GM18858 (cell line): ENCODE measurements at regions not wholly inside any gene's neighbourhood (a gene's known extent, or its start where the extent isn't known, plus 50 kb on each side); places are given as distances from the start of the nearest gene placed in this dataset.

Source experiments
- ATAC-seq: cut with Tn5 transposase; IDR thresholded peaks from one replicate; pipeline ENCODE4 v1.9.1; 2021; ENCODE audit not compliant: unreplicated experiment

DNA sequence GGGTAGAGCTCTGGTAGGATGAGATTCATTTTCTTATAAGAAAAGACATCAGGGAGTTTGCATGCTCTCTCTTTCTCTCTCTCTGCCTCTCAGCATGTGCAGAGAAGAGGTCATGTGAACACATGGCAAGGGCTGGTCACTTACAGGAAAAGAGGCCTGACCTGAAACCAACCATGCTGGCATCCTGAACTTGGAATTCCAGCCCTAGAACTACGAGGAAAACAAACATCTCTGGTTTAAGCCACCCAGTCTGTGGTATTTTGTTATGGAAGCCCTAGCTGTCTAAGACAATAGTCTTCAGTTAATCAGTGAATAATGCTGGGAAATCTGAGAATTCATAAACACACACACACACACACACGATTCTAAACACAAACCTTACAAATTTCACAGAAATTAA, 1104.2 kb upstream of the LRRN3 start:
- ATAC-seq: no peak

DNA sequence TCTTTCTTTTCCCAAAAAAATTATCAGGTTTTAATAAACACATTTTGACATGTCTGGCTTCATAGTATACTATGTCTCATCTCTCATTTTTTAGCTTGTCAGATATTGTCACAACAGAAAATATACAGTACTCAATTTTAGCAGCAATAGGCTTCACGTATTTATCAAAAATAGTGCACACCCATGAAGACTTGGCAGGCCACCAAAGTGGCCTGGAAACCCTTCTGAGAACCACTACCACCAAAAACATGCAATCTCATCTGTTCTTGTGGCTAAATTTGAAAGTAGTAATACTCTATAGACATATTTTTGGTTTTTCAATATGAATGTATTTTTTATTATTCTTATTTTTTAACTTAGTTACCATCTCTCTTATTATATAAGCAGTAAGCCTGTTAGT, 1094.5 kb upstream of the LRRN3 start:
- no peak for ATAC-seq

DNA sequence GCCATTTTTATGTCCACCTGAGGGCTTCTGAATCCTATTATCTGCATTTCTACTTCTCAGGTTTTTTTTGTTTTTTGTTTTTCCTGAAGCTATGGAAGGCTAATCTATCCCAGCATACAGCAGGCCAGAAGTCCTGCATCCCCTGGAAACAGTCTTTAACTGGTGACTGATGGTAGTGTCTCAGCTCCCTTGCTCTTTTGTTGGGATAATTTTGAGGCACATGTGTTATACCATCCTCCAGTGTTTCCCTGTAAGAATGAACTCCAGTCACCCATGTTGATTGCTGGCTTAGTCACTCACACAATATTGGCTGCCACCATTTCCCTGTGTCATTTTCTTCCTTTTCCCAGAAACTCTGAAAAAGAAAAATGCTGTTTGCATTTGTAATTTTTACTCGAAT, 1094.0 kb upstream of the LRRN3 start:
- no peak for ATAC-seq

GRCh38 chr7:109997837-109998236, 1093.1 kb upstream of the LRRN3 start:
- ATAC-seq: no peak

GRCh38 chr7:110001254-110001938, 1089.5 kb upstream of the LRRN3 start:
- no peak for ATAC-seq

- ATAC-seq: no peak
Measured at GRCh38 chr7:110003827-110004226, 1087.1 kb upstream of the LRRN3 start.

DNA sequence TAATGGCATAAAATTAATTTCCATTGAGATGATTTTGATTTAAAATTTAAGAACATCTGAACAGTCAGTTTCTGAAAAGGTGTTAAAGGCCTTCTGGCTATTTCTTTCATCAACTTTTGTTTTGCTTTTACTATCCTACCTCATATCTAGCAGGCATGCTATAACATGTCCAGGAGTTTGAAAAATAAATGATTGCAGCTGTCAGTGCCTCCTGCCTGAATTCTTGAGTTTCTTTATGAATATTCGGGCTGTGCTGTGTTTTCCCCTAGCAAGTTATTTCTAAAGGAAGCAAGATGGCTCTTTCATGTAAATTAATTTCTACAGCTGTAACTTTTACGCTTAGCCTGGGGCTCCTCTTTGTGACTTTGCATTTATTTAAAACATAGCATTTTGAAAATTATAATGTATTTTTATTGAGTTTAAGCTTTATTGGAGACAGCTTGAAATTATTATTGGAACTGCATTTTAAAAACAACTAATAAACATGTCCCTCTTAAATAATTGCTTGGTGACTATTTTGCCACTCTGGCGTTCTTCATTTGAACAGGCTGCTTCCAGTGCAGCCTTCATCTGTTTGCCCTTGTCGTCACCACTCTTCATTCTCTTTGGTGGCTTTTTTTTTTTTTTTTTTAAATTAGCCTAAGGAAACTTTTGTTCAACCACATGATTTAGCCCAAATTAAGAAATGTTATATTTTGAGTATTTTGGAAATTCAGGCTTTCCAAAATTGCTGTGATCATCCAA, 1083.4 kb upstream of the LRRN3 start:
- ATAC-seq: peak; percentile 49

DNA sequence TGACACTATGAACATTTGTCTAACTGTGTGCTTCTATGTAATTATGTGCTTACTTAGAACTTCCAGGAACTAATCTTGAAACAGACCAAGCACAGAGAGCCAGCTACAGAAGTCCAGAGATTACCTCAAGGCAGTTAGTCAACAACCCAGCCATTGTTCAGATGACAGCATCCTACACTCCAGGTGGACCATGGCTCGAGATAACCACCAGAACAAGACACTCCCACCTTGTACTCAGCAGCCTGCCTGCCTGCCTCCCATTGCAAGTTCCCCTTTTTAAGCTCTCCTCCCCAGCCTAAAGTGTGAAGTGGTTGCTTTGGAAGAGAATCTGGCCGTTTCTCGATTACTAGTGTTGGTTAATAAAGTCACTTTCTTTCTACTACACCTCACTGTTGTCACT, 1080.6 kb upstream of the LRRN3 start:
- ATAC-seq: no peak

- no peak for ATAC-seq
Measured at GRCh38 chr7:110017405-110017804, 1073.5 kb upstream of the LRRN3 start.

DNA sequence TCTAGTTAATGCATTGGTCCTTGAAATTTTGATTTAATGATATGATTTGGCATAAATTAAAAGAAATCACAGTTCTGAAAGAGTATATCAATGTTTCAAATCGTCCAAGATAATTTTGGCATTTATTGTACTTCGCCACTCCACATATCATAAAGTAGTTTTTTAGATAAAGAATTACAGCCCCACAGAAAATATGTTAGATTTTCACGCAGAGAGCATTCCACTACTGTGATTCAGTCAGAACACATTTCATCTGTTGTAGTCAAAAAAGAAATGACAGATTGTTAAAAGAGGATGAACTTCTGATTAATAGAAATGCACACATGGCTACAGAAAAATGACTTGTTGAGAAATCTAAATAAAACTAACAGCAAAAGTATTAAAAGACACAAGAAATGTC, 1063.5 kb upstream of the LRRN3 start:
- ATAC-seq: no peak

DNA sequence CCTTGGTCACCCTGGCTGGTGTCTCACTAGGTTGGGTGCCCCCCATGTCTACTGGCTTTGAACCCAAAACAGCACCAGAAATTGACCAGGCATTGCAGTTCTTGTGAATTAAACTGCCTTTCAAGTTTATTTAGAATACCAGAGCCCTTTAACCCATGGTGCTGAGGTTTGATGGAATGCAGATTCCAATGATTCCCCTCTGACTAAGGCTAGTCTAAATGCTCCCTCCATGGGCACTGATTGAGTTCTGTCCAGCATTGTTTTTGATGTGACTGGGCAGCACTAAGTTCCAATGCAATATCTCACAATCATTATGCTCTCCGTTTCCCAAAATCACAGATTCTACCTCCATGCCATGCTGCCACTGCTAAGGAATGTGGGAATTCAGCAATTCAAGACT, 1047.4 kb upstream of the LRRN3 start:
- no peak for ATAC-seq

GRCh38 chr7:110050785-110051184, 1040.1 kb upstream of the LRRN3 start:
- no peak for ATAC-seq

DNA sequence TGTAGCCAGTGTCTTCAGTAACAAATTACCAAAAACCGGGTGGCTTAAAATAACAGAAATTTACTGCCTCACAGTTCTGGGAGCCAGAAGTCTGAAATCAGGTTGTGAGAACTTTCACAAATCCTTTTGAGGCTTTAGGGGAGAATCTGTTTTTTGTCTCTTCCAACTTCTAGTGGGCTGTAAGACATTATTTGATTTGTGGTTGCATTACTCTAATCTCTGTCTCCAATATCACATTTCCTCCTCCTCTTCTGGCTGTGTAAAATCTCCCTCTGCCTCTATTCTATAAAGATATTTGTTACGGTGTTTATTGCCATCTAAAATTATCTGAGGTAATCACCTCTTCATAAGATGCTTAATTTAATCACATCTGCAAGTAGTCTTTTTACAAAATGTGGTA, 1039.6 kb upstream of the LRRN3 start:
- ATAC-seq: no peak

- ATAC-seq: no peak
Measured at GRCh38 chr7:110056331-110056730, 1034.6 kb upstream of the LRRN3 start.

DNA sequence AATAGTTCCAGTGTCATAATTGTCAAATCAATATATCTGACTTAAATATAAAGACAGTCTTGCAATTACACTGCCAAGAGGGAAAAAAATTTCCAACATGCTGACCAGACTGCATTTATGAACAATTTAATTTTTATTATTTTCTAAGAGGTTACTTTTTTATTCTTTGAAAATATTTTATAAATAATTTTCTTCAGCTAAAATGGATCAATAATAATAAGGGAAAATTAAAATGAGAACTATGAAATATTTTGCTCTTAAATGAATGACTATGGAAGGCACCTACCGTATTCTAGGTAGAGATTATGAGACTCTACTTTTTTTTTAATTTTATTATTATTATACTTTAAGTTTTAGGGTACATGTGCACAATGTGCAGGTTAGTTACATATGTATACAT, 1032.5 kb upstream of the LRRN3 start:
- ATAC-seq: no peak

- peak; percentile 82 for ATAC-seq
Measured at GRCh38 chr7:110061387-110061786, 1029.5 kb upstream of the LRRN3 start.

DNA sequence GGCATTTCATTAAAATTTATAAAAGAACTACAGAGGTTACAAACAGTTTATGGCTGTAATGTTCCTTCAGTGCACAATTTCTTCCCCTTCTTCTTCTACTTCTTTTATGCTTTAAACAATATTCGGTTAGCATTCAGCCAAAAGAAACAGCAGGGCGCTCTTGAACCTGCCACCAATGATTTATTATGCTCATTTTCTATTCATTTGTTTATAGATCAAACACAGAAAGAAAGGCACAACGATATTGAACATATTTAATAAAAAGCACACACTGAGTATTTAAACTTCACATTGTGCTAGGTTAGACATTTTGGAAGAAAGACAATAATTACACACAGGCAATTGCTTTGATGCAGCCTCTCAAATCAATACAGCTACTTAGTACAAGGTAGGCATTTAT, 1025.8 kb upstream of the LRRN3 start:
- ATAC-seq: no peak

DNA sequence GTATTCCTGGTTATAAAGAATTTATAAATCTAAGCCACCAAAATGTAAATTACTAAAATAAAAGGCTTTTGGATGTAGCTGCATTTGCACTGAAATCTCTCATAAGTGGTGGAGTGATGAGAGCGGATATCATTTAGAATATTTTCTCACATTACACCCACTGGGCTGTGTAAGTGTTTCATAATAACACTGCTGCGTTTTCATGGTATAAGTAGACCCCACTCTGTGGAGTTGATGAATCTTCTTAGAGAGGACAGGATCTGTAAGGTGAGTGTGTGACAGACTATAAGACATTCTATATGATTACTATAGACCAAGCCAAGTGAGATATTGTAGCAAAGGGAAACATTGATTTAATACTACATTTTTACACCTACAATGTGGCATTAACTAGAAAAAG, 1024.1 kb upstream of the LRRN3 start:
- no peak for ATAC-seq

- no peak for ATAC-seq
Measured at GRCh38 chr7:110071192-110071591, 1019.7 kb upstream of the LRRN3 start.

DNA sequence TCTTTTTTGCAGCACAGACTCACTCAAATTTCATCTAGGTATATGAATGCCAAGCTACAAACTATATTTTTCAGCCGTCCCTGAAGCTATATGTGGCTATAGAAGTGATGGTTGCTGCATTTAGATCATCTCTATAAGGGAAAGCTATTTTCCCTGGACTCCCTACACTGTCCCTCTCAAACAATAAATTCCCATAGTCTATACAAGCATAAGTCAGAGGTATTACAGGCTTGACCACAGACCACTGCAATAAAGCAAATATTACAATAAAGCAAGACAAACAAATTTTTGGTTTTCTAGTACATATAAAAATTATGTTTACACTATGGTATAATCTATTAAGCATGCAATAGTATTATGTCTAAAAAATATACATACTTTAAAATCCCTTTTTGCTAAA, 1015.5 kb upstream of the LRRN3 start:
- no peak for ATAC-seq

DNA sequence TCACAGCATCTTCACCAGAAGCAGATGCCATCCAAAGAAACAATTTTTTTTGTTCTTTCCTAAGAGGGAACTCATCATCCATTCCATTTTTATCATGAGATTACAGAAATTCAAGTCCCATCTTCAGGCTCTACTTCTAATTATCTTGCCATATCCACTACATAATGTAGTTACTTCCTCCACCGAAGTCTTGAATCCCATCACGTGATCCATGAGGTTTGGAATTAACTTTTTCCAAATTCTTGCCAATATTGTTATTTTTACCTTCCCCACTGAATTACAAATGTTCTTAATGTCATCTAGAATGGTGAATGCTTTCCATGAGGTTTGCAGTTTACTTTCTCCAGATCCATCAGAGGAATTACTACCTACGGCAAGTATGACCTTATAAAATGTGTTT, 1014.7 kb upstream of the LRRN3 start:
- no peak for ATAC-seq

GRCh38 chr7:110084181-110084807, 1006.6 kb upstream of the LRRN3 start:
- no peak for ATAC-seq
